HEK293T (cell line): ENCODE measurements at regions not wholly inside any gene's neighbourhood (a gene's known extent, or its start where the extent isn't known, plus 50 kb on each side); places are given as distances from the start of the nearest gene placed in this dataset.

Source experiments
- CTCF ChIA-PET: fragments of 350-600 bp; formaldehyde crosslinking; extraction: SDS; loops from one replicate; lab custom pipeline; 2021; ENCODE audit warnings: antibody characterized with exemption, inconsistent platforms; lab: Yijun Ruan, JAX
- POLR2A ChIA-PET: fragments of 350-600 bp; formaldehyde crosslinking; extraction: SDS; loops from one replicate; lab custom pipeline; 2020; ENCODE audit warnings: antibody characterized with exemption, inconsistent platforms; lab: Yijun Ruan, JAX
- DNase-seq: peaks from one replicate; pipeline ENCODE4 v3.0.0; 2012; ENCODE audit warnings: mixed read lengths; ENCODE audit errors: extremely low spot score
- ARNT ChIP-seq: fragments of 450-650 bp; IDR thresholded peaks from 2 replicates; pipeline ENCODE4 v1.6.1; 2017; ENCODE audit warnings: mild to moderate bottlenecking
- BHLHE40 ChIP-seq: fragments of 450-650 bp; IDR thresholded peaks from 2 replicates; pipeline ENCODE4 v1.6.1; 2016; ENCODE audit warnings: mild to moderate bottlenecking, moderate library complexity, borderline replicate concordance
- CTBP1 ChIP-seq: fragments of 450-650 bp; IDR thresholded peaks from 2 replicates; pipeline ENCODE4 v1.6.1; 2016; ENCODE audit warnings: borderline replicate concordance
- ELF4 ChIP-seq: fragments of 450-650 bp; IDR thresholded peaks from 2 replicates; pipeline ENCODE4 v1.6.1; 2017; ENCODE audit warnings: antibody characterized with exemption
- FOXA1 ChIP-seq: fragments of 450-650 bp; IDR thresholded peaks from 2 replicates; pipeline ENCODE4 v1.6.1; 2016; ENCODE audit warnings: mild to moderate bottlenecking
- FOXK2 ChIP-seq: fragments of 450-650 bp; IDR thresholded peaks from 2 replicates; pipeline ENCODE4 v1.6.1; 2016; ENCODE audit warnings: mild to moderate bottlenecking
- FOXM1 ChIP-seq: fragments of 450-650 bp; IDR thresholded peaks from 2 replicates; pipeline ENCODE4 v1.6.1; 2017; ENCODE audit warnings: mild to moderate bottlenecking, borderline replicate concordance
- HDGF ChIP-seq: fragments of 450-650 bp; IDR thresholded peaks from 2 replicates; pipeline ENCODE4 v1.6.1; 2017; ENCODE audit warnings: antibody characterized with exemption, borderline replicate concordance
- L3MBTL2 ChIP-seq: fragments of 450-650 bp; conservative IDR thresholded peaks from 2 replicates; pipeline ENCODE4 v1.6.1; 2016; ENCODE audit warnings: mild to moderate bottlenecking
- LEF1 ChIP-seq: fragments of 450-650 bp; IDR thresholded peaks from 2 replicates; pipeline ENCODE4 v1.6.1; 2017; ENCODE audit warnings: mild to moderate bottlenecking, borderline replicate concordance
- NFRKB ChIP-seq: fragments of 450-650 bp; IDR thresholded peaks from 2 replicates; pipeline ENCODE4 v1.6.1; 2016; ENCODE audit warnings: mild to moderate bottlenecking, moderate library complexity
- SP1 ChIP-seq: fragments of 450-650 bp; IDR thresholded peaks from 2 replicates; pipeline ENCODE4 v1.6.1; 2017
- SUZ12 ChIP-seq: fragments of 450-650 bp; IDR thresholded peaks from 2 replicates; pipeline ENCODE4 v1.6.1; 2016; ENCODE audit warnings: mild to moderate bottlenecking
- TARDBP ChIP-seq: fragments of 450-650 bp; IDR thresholded peaks from 2 replicates; pipeline ENCODE4 v1.6.1; 2016
- ZNF384 ChIP-seq: fragments of 450-650 bp; IDR thresholded peaks from 2 replicates; pipeline ENCODE4 v1.6.1; 2016
- TF ChIP-seq, protein P1 (sequence below): fragments of 450-650 bp; IDR thresholded peaks from 2 replicates; pipeline ENCODE4 v1.6.1; 2016

DNA sequence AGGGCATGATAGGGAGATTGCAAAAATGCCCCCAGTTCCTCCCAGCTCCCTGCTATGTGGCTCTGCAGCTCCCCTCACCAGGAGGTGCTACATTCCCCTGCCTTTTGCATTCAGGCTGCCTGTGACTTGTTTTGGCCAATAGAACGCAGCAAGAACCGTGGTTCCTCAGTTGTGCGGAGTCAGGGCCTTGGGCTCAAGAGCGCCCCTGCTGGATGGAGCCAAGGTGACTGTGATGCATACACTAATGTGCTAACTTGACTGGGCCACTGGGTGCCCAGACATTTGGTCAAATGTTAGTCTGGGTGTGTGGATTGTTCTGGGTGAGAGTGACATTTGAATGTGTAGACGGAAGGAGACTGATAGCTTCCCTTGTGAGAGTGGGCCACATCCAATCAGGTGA lies 123.3 kb upstream of the MVB12B start:
- DNase-seq, result no peak
- CTCF ChIA-PET, result no interaction called here
- POLR2A ChIA-PET, result no interaction called here
- TF ChIP-seq FOXA1, result no peak
- no peak for TF ChIP-seq CTBP1
- TF ChIP-seq ELF4, result no peak
- TF ChIP-seq BHLHE40, result no peak
- no peak for TF ChIP-seq NFRKB
- no peak for TF ChIP-seq FOXM1
- no peak for TF ChIP-seq SP1
- no peak for TF ChIP-seq LEF1
- TF ChIP-seq L3MBTL2, result no peak
- no peak for TF ChIP-seq HDGF
- TF ChIP-seq ZNF384, result no peak
- TF ChIP-seq ARNT, result no peak
- TF ChIP-seq TARDBP, result no peak
- no peak for TF ChIP-seq FOXK2

DNA sequence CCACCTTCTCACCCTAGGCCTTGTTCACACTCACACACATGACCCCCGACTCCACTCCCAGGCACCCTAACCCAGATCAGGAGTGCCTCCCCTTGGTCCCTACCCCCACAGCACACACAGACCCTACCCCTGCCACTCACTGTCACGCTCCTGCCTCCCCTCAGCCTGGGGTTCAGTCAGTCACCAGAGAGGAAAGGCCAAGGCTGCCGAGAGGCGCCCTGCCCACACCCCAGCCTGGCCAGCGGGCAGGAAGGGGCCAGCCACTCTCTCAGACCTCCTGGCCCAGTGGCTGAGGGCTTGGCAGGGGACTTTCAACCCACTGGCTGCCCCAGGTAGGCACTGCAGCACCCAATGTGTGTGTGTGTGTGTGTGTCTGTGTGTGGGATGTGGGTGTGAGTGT lies 122.4 kb upstream of the MVB12B start:
- ChIA-PET POLR2A (no interaction called here), CTCF (no interaction called here)
- no peak for DNase-seq
- TF ChIP-seq, protein P1, sequence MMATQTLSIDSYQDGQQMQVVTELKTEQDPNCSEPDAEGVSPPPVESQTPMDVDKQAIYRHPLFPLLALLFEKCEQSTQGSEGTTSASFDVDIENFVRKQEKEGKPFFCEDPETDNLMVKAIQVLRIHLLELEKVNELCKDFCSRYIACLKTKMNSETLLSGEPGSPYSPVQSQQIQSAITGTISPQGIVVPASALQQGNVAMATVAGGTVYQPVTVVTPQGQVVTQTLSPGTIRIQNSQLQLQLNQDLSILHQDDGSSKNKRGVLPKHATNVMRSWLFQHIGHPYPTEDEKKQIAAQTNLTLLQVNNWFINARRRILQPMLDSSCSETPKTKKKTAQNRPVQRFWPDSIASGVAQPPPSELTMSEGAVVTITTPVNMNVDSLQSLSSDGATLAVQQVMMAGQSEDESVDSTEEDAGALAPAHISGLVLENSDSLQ, result no peak
- no peak for TF ChIP-seq SUZ12
- TF ChIP-seq BHLHE40, result no peak
- no peak for TF ChIP-seq LEF1
- no peak for TF ChIP-seq FOXA1
- TF ChIP-seq FOXM1, result no peak
- TF ChIP-seq L3MBTL2, result no peak
- no peak for TF ChIP-seq TARDBP
- TF ChIP-seq FOXK2, result no peak
- TF ChIP-seq ZNF384, result no peak
- TF ChIP-seq CTBP1, result no peak
- no peak for TF ChIP-seq NFRKB
- TF ChIP-seq HDGF, result no peak

- POLR2A ChIA-PET, result no interaction called here
- TF ChIP-seq BHLHE40, result no peak
- TF ChIP-seq FOXM1, result no peak
- no peak for TF ChIP-seq FOXK2
- TF ChIP-seq ELF4, result no peak
- no peak for TF ChIP-seq ZNF384
- no peak for TF ChIP-seq LEF1
- no peak for TF ChIP-seq TARDBP
- TF ChIP-seq HDGF, result no peak
- no peak for TF ChIP-seq SP1
- no peak for TF ChIP-seq SUZ12
- TF ChIP-seq, protein P1, result no peak
- no peak for TF ChIP-seq ARNT
- no peak for TF ChIP-seq NFRKB
- no peak for TF ChIP-seq CTBP1
Observed at GRCh38 chr9:126204708-126205225, 121.9 kb upstream of the MVB12B start.

GRCh38 chr9:126205265-126205664 lies 121.4 kb upstream of the MVB12B start:
- no peak for DNase-seq
- TF ChIP-seq CTBP1 (no peak), ELF4 (no peak), SUZ12 (no peak), ARNT (no peak), TARDBP (no peak), FOXA1 (no peak), HDGF (no peak), LEF1 (no peak), SP1 (no peak), NFRKB (no peak), BHLHE40 (no peak), ZNF384 (no peak)
- TF ChIP-seq, protein P1, result no peak
- ChIA-PET CTCF (no interaction called here), POLR2A (no interaction called here)

More at GRCh38 chr9:126204708-126205225, 121.9 kb upstream of the MVB12B start:
- CTCF ChIA-PET, result no interaction called here
- no peak for DNase-seq

- POLR2A ChIA-PET, result no interaction called here
- TF ChIP-seq ARNT (no peak), FOXM1 (no peak), FOXA1 (no peak), SUZ12 (no peak), LEF1 (no peak), NFRKB (no peak), CTBP1 (no peak), BHLHE40 (no peak), SP1 (no peak), ZNF384 (no peak), FOXK2 (no peak), L3MBTL2 (no peak), ELF4 (no peak)
- TF ChIP-seq, protein P1, result no peak
- DNase-seq, result no peak
- CTCF ChIA-PET, result no interaction called here
Observed at GRCh38 chr9:126205845-126206498, 120.7 kb upstream of the MVB12B start.
